Naive thymus-derived CD8-positive, alpha-beta T cell (primary cell): ENCODE measurements at regions not wholly inside any gene's neighbourhood (a gene's known extent, or its start where the extent isn't known, plus 50 kb on each side); places are given as distances from the start of the nearest gene placed in this dataset.

ENCODE experiments used
- ATAC-seq, 2 donors: fragments of 150-1000 bp; cut with Tn5 transposase in 1 of 2; sonication (Bioruptor Pico), chemical (Tn5 transposase) in 1 of 2; 1 replicate in 1 of 2; 2 replicates in 1 of 2; pipeline ENCODE4 v1.10.0; 2021; ENCODE audit warnings: mild to moderate bottlenecking in 2 of 2, moderate library complexity in 2 of 2
- POLR2A ChIA-PET: fragments of 350-600 bp; sonication (Branson Sonifier 250); formaldehyde crosslinking; loops from one replicate; lab custom pipeline; 2021; ENCODE audit warnings: antibody characterized with exemption; lab: Charles Lee
- DNase-seq, 10 donors: peaks; one replicate each; pipeline versions ENCODE4 v3.0.0 to v3.0.0-alpha.2; 2020 to 2022
- H3K27ac Mint-ChIP-seq, 10 donors: one replicate each; pipeline ENCODE4 v1.8.0; 2020 to 2022; ENCODE audit warnings: mild to moderate bottlenecking in 10 of 10, mixed read lengths in 10 of 10, moderate library complexity in 4 of 10, inconsistent platforms in 1 of 10
- H3K27me3 Mint-ChIP-seq, 5 donors: one replicate each; pipeline ENCODE4 v1.8.0; 2021 to 2022; ENCODE audit warnings: mixed read lengths in 5 of 5
- H3K36me3 Mint-ChIP-seq, 3 donors: one replicate each; pipeline ENCODE4 v1.8.0; 2020 to 2022; ENCODE audit warnings: mixed read lengths in 3 of 3, mild to moderate bottlenecking in 2 of 3, inconsistent platforms in 1 of 3
- H3K4me1 Mint-ChIP-seq, 4 donors: one replicate each; pipeline ENCODE4 v1.8.0; 2021 to 2022; ENCODE audit warnings: mixed read lengths in 4 of 4
- H3K4me3 Mint-ChIP-seq, 10 donors: one replicate each; pipeline ENCODE4 v1.8.0; 2020 to 2022; ENCODE audit warnings: mild to moderate bottlenecking in 10 of 10, mixed read lengths in 10 of 10, moderate library complexity in 6 of 10, inconsistent platforms in 1 of 10
- H3K9me3 Mint-ChIP-seq, 9 donors: one replicate each; pipeline ENCODE4 v1.8.0; 2020 to 2022; ENCODE audit warnings: mixed read lengths in 9 of 9, mild to moderate bottlenecking in 3 of 9, inconsistent platforms in 1 of 9, moderate library complexity in 1 of 9

- no peak for ATAC-seq
- Mint-ChIP-seq H3K4me1 (no peaks in the 10 kb centered on the region), H3K4me3 (no peak overlapping the region), H3K27me3 (peaks cover 0 to 8% (median 1%) of the 10 kb centered on the region in 5 donors), H3K27ac (no peak overlapping the region), H3K9me3 (peaks cover 0 to 2% (median 0%) of the 10 kb centered on the region in 9 donors), H3K36me3 (no peaks in the 10 kb centered on the region)
- POLR2A ChIA-PET = no interaction called here
- no peak for DNase-seq
Observed at GRCh38 chr5:53236683-53237082, 127.1 kb upstream of the MOCS2 start.

DNA sequence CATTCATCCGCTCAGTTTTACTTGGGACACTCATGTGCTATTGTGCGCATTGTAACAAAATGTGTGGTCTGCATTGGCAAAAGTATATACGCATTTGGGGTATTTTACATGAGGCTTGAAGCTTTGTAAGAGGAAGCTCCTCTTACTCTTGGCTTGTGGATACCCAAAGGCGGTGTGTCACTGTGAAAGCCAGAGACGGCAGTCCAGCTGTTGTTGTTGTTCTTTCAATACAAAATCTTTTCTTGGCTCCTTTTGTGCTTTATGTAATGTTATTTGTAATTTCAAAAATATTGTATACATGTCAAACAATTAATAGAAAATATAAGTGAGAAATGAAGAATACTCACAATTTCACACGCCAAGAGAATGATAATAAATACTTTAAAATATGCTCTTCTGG, 128.3 kb upstream of the MOCS2 start:
- Mint-ChIP-seq H3K9me3 (no peaks in the 10 kb centered on the region), H3K27me3 (peaks cover 0 to 4% (median 1%) of the 10 kb centered on the region in 5 donors), H3K36me3 (no peaks in the 10 kb centered on the region), H3K27ac (no peak overlapping the region), H3K4me1 (no peaks in the 10 kb centered on the region), H3K4me3 (no peak overlapping the region)
- no peak for DNase-seq
- ATAC-seq = no peak
- POLR2A ChIA-PET = no interaction called here

DNA sequence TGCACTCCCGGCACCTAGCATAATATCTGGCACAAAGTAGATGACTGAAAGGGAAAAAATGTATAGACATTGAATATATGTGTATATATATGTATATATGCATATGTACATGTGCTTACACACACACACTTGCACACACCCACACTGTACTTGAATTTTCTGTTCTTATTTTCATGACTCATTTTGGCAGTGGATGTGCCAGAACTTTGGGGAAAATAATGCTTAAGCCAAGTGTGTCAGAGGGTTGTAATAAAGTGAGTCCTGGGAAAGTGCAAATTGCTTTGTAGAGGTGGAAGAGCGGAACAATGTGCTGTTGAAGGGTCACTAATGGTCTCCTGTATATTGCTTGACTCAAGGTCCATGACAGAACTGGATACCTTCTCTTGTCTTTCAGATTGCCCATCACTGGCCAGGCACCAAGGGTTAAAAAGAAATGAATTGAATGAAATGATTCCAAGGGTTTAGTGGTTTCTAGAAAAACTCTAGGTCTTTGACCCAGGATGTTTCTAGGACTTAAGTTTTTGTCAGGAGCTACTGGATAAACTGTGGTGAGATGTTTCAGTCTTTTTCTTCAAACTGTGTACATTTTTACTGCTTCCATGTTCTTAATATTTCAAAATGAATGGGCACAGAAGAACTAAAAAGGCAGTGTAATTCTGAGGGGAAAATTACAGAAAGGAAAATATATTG, 129.9 kb upstream of the MOCS2 start:
- Mint-ChIP-seq H3K4me3 (no peak overlapping the region), H3K4me1 (no peaks in the 10 kb centered on the region), H3K9me3 (no peaks in the 10 kb centered on the region), H3K36me3 (no peaks in the 10 kb centered on the region), H3K27me3 (peaks cover 0 to 4% (median 1%) of the 10 kb centered on the region in 5 donors), H3K27ac (no peak overlapping the region)
- DNase-seq (no peak), ATAC-seq (no peak)
- POLR2A ChIA-PET = no interaction called here

- H3K27ac Mint-ChIP-seq = no peak overlapping the region
- H3K4me1 Mint-ChIP-seq = no peaks in the 10 kb centered on the region
- H3K27me3 Mint-ChIP-seq = peaks cover 0 to 4% (median 1%) of the 10 kb centered on the region in 5 donors
- POLR2A ChIA-PET = no interaction called here
- no peak overlapping the region for H3K4me3 Mint-ChIP-seq
- no peaks in the 10 kb centered on the region for H3K36me3 Mint-ChIP-seq
- H3K9me3 Mint-ChIP-seq = no peaks in the 10 kb centered on the region
- ATAC-seq (no peak), DNase-seq (no peak)
Observed at GRCh38 chr5:53240661-53241060, 131.1 kb upstream of the MOCS2 start.

DNA sequence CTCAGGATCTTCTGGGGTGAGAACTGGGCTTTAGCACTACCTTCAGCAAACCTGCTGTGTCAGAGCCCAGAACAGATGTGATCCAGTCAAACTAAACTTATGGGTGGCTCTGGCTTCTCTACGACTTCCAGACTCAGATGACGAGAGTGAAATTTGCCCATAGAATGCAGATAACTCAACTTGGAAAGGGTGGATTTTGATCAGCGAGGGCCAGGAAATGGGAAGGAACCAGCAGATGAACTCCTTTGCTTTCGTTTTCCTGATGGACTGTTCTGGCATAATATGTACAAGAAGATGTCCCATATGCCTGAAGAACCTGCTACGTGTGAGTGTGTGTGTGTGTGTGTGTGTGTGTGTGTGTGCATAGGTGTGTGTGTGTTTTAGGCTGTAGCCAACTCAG, 132.0 kb upstream of the MOCS2 start:
- no peak overlapping the region for H3K27ac Mint-ChIP-seq
- POLR2A ChIA-PET = no interaction called here
- H3K4me1 Mint-ChIP-seq = no peaks in the 10 kb centered on the region

DNA sequence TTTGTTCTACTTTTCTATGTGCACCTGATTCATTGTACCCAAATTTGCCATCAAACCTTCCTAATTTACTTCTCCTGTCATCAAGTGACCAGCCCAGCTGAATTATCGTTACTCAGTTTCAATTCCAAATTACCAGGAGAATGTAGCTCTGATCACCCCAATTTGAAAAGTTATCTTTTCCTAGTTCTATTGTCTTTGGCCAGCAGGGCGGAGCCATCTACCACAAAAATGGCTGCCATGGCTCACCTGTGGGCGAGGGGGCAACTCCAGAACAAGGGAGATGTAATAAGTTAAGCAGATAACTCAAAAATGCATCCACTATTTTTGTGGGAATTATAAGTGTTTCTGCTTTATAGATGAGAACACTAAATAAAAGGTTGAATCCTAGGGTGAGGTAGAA, 133.8 kb upstream of the MOCS2 start:
- Mint-ChIP-seq H3K36me3 (no peaks in the 10 kb centered on the region), H3K4me1 (no peaks in the 10 kb centered on the region), H3K27me3 (peaks cover 0 to 4% (median 1%) of the 10 kb centered on the region in 5 donors), H3K27ac (no peak overlapping the region), H3K4me3 (no peak overlapping the region), H3K9me3 (no peaks in the 10 kb centered on the region)
- DNase-seq = no peak
- ATAC-seq = no peak
- POLR2A ChIA-PET = no interaction called here

More for the DNA sequence above, 132.0 kb upstream of the MOCS2 start:
- Mint-ChIP-seq H3K36me3 (no peaks in the 10 kb centered on the region), H3K9me3 (no peaks in the 10 kb centered on the region), H3K27me3 (peaks cover 0 to 4% (median 1%) of the 10 kb centered on the region in 5 donors), H3K4me3 (no peak overlapping the region)
- DNase-seq (no peak), ATAC-seq (no peak)

DNA sequence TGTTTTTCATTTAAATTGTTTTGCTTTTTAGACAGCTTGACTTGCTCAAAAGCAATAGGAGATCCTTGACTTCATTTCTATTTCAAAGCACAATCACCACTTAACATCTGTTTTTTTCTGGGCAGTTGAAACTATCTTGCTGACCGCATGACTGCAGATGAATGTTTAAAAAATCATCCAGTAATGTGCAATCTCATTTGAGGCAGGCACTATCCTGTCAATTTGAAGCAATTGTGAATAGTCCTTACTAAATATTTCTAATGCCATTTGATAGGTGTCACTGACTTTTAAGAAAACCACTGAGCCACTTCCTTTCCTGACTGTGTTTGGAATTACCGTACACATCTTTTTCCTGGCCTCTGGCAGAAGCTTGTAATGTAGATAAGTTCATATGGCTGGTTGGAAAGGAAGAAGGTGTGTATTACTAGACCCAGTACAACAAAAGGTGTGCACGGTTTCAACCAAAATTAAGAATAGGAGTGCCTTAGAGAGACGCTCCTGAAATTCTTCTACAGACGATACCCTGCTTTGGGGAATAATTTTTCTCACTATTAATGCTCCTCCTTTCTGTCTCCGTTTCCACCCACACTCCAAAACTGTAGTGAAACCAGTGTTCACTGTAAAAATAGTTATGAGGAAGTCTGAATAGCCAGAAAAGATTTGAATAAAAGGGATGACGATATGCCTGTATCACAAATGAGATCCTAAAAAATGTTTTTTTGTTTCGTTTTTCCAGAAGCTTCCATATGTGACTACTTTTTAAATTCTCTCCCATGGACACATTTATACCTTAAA, 136.7 kb upstream of the MOCS2 start:
- Mint-ChIP-seq H3K4me3 (no peak overlapping the region), H3K27ac (no peak overlapping the region), H3K9me3 (no peaks in the 10 kb centered on the region), H3K27me3 (peaks cover 0 to 3% (median 0%) of the 10 kb centered on the region in 5 donors), H3K36me3 (no peaks in the 10 kb centered on the region), H3K4me1 (no peaks in the 10 kb centered on the region)
- ATAC-seq (no peak), DNase-seq (no peak)
- POLR2A ChIA-PET = no interaction called here

- Mint-ChIP-seq H3K4me3 (no peak overlapping the region), H3K36me3 (no peaks in the 10 kb centered on the region)
- POLR2A ChIA-PET = no interaction called here
Observed at GRCh38 chr5:53249529-53250200, 140.1 kb upstream of the MOCS2 start.

GRCh38 chr5:53250201-53250550, 140.6 kb upstream of the MOCS2 start:
- Mint-ChIP-seq H3K9me3 (no peaks in the 10 kb centered on the region), H3K4me3 (no peak overlapping the region), H3K27me3 (peaks cover 0 to 3% (median 0%) of the 10 kb centered on the region in 5 donors), H3K36me3 (no peaks in the 10 kb centered on the region), H3K4me1 (no peaks in the 10 kb centered on the region), H3K27ac (no peak overlapping the region)
- POLR2A ChIA-PET = no interaction called here
- DNase-seq (no peak), ATAC-seq (no peak)

More at GRCh38 chr5:53249529-53250200, 140.1 kb upstream of the MOCS2 start:
- DNase-seq (no peak), ATAC-seq (no peak)
- Mint-ChIP-seq H3K9me3 (no peaks in the 10 kb centered on the region), H3K27ac (no peak overlapping the region), H3K4me1 (no peaks in the 10 kb centered on the region), H3K27me3 (peaks cover 0 to 3% (median 0%) of the 10 kb centered on the region in 5 donors)

DNA sequence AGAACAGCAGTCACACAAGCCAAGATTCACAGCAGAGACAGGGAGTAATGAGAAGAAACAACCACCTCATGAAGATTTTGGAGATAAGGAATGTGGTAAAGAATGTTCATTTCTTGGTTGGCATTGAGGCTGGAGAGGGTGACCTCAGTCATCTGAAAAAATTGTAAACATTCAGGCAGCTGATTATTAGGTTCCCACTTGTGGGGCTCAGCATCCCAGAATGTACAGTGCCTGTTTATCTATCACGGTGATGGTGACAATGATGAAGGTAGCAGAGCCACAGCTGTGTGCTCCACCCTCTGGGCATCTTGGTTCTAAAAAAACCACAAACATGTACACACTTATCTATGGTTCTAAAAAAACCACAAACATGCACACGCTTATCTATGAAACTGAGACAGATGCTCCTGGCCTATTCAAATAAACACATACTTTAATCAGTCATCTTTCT, 143.9 kb upstream of the MOCS2 start:
- POLR2A ChIA-PET = no interaction called here

DNA sequence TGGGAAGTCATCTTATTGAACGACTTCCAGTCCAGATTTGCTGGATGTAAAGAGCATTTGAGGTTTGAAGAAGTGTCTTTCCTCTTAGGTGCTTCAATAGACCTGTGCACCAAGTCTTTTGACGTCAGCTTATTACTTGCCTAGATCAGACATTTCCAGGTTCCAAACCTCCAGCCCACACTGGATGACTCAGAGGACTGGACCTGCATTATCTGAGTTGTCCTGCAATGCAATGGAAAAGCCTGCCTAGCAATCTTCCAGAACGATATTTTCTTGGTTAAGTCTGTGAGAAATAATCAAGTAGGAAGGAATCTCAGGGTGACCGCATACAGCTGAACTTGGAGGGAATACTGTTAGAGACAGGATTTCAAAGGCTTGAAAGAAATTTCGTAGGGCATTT, 147.2 kb upstream of the MOCS2 start:
- POLR2A ChIA-PET = no interaction called here
- DNase-seq (no peak), ATAC-seq (no peak)
- Mint-ChIP-seq H3K27ac (no peak overlapping the region), H3K9me3 (no peaks in the 10 kb centered on the region), H3K36me3 (no peaks in the 10 kb centered on the region), H3K4me1 (no peaks in the 10 kb centered on the region), H3K27me3 (peaks cover 0 to 9% (median 1%) of the 10 kb centered on the region in 5 donors), H3K4me3 (no peak overlapping the region)

More for the DNA sequence above, 143.9 kb upstream of the MOCS2 start:
- Mint-ChIP-seq H3K27me3 (peaks cover 0 to 9% (median 1%) of the 10 kb centered on the region in 5 donors), H3K4me1 (no peaks in the 10 kb centered on the region), H3K27ac (no peak overlapping the region), H3K36me3 (no peaks in the 10 kb centered on the region), H3K4me3 (no peak overlapping the region), H3K9me3 (no peaks in the 10 kb centered on the region)
- DNase-seq = no peak
- no peak for ATAC-seq

DNA sequence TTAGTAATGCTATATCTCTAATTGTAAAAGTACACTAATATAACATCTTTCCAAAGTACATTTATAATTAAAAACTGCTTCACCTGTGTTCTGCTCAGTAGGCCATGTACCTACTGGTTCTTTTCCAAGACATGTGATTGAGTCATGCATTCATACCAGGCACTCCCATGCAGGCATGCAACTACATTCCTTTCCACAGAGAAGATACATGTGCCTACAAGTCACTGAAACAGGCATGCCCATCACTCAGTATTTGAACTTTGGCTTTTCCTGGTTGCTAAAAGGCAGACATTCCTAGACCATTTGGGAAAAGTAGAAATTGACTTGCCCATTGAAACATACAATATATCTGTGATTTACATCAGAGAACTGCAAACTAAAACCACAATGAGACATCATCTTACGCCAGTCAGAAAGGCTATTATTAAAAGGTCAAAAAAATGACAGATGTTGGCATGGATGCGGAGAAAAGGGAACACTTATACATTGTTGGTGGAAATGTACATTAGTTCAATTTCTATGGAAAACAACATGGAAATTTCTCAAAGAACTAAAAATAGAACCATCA, 148.3 kb upstream of the MOCS2 start:
- ATAC-seq (no peak), DNase-seq (no peak)
- Mint-ChIP-seq H3K27me3 (peaks cover 0 to 9% (median 1%) of the 10 kb centered on the region in 5 donors), H3K4me1 (no peaks in the 10 kb centered on the region), H3K9me3 (no peaks in the 10 kb centered on the region), H3K27ac (no peak overlapping the region), H3K4me3 (no peak overlapping the region), H3K36me3 (no peaks in the 10 kb centered on the region)
- POLR2A ChIA-PET = no interaction called here

- POLR2A ChIA-PET = no interaction called here
- Mint-ChIP-seq H3K4me1 (no peaks in the 10 kb centered on the region), H3K9me3 (no peaks in the 10 kb centered on the region), H3K36me3 (no peaks in the 10 kb centered on the region), H3K4me3 (no peak overlapping the region), H3K27ac (no peak overlapping the region), H3K27me3 (peaks cover 0 to 17% (median 0%) of the 10 kb centered on the region in 5 donors)
- no peak for ATAC-seq
- DNase-seq = no peak
Observed at GRCh38 chr5:53259176-53259575, 149.6 kb upstream of the MOCS2 start.
